ENCODE measurements at regions not wholly inside any gene's neighbourhood (a gene's known extent, or its start where the extent isn't known, plus 50 kb on each side); places are given as distances from the start of the nearest gene placed in this dataset.

DNA sequence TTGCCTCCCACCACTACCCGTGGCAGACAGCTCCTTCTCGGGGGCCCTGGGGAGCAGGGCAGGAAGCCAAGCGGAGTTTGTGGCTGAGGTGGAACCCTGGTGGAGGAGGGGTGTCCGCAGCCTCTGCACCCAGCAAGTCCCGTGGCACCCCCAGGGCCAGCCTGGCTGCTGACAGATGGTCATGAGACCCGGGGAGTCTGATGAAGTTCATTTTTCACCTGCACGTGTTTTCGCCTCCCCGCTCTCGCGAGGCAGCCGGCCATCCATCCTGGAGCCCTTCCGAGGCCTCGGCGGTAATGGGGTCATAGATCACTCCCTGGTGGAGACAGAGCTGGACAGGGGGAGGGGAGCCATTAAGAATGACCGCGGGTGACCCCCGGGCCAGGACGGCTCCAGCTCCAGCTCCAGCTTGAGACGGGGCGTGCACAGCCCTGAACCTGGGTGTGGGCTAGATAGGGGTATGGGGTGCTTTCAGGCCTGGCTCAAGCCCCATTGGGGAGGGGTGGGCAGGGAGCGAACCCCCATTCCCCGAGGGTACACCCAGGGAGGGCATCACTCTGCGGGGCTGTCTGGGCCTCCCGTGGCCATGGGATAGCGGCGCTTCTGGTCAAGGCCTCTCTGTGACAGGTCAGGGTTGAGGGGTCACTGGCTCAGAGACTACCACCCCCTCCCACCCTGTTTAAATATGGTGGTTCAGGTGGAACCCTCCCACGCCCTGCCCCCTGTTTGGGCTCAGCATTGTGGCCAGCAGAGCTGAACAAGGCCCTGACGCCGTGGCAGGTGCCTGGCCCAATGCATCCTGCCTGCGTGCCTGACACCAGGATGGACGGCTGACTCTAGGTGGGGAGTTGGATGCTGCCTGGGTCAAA lies 227.4 kb upstream of the GSE1 start:
- TF ChIP-seq, protein P1, sequence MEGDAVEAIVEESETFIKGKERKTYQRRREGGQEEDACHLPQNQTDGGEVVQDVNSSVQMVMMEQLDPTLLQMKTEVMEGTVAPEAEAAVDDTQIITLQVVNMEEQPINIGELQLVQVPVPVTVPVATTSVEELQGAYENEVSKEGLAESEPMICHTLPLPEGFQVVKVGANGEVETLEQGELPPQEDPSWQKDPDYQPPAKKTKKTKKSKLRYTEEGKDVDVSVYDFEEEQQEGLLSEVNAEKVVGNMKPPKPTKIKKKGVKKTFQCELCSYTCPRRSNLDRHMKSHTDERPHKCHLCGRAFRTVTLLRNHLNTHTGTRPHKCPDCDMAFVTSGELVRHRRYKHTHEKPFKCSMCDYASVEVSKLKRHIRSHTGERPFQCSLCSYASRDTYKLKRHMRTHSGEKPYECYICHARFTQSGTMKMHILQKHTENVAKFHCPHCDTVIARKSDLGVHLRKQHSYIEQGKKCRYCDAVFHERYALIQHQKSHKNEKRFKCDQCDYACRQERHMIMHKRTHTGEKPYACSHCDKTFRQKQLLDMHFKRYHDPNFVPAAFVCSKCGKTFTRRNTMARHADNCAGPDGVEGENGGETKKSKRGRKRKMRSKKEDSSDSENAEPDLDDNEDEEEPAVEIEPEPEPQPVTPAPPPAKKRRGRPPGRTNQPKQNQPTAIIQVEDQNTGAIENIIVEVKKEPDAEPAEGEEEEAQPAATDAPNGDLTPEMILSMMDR (IDR thresholded peaks at IDR 0.05) = no peak
- no peak for TF ChIP-seq POLR2A (IDR thresholded peaks at IDR 0.05)

Measured in uterus (tissue), 2 donors.